ENCODE measurements at regions not wholly inside any gene's neighbourhood (a gene's known extent, or its start where the extent isn't known, plus 50 kb on each side); places are given as distances from the start of the nearest gene placed in this dataset.

GRCh38 chr5:1965925-1966324, 83.2 kb upstream of the IRX4 start:
- no peak for DNase-seq (ENCODE audit: low read depth)
- Histone ChIP-seq H3K27me3 (ENCODE audit: control insufficient read depth, insufficient read depth, low read length) (no peaks in the 10 kb centered on the region), H3K4me3 (ENCODE audit: low read depth, low read length) (no peak overlapping the region), H3K36me3 (ENCODE audit: control insufficient read depth, insufficient read depth, low read length) (no peaks in the 10 kb centered on the region)
- ChIA-PET CTCF (no interaction called here), POLR2A (no interaction called here)
- TF ChIP-seq, protein P1, sequence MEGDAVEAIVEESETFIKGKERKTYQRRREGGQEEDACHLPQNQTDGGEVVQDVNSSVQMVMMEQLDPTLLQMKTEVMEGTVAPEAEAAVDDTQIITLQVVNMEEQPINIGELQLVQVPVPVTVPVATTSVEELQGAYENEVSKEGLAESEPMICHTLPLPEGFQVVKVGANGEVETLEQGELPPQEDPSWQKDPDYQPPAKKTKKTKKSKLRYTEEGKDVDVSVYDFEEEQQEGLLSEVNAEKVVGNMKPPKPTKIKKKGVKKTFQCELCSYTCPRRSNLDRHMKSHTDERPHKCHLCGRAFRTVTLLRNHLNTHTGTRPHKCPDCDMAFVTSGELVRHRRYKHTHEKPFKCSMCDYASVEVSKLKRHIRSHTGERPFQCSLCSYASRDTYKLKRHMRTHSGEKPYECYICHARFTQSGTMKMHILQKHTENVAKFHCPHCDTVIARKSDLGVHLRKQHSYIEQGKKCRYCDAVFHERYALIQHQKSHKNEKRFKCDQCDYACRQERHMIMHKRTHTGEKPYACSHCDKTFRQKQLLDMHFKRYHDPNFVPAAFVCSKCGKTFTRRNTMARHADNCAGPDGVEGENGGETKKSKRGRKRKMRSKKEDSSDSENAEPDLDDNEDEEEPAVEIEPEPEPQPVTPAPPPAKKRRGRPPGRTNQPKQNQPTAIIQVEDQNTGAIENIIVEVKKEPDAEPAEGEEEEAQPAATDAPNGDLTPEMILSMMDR (IDR thresholded peaks at IDR 0.05; ENCODE audit: insufficient read depth, low read depth, low read length) = no peak

GRCh38 chr5:1963941-1964451, 81.3 kb upstream of the IRX4 start:
- Histone ChIP-seq H3K36me3 (ENCODE audit: control insufficient read depth, insufficient read depth, low read length) (no peaks in the 10 kb centered on the region), H3K4me3 (ENCODE audit: low read depth, low read length) (no peak overlapping the region), H3K27me3 (ENCODE audit: control insufficient read depth, insufficient read depth, low read length) (no peaks in the 10 kb centered on the region)
- POLR2A ChIA-PET = no interaction called here
- TF ChIP-seq, protein P1 (IDR thresholded peaks at IDR 0.05; ENCODE audit: insufficient read depth, low read depth, low read length) = no peak
- DNase-seq (ENCODE audit: low read depth) = no peak
- CTCF ChIA-PET = no interaction called here

GRCh38 chr5:1963358-1963757, 80.6 kb upstream of the IRX4 start:
- H3K4me3 ChIP-seq (ENCODE audit: low read depth, low read length) = no peak overlapping the region
- DNase-seq (ENCODE audit: low read depth) = no peak
- ChIA-PET CTCF (no interaction called here), POLR2A (no interaction called here)
- no peaks in the 10 kb centered on the region for H3K27me3 ChIP-seq (ENCODE audit: control insufficient read depth, insufficient read depth, low read length)
- H3K36me3 ChIP-seq (ENCODE audit: control insufficient read depth, insufficient read depth, low read length) = no peaks in the 10 kb centered on the region
- TF ChIP-seq, protein P1 (IDR thresholded peaks at IDR 0.05; ENCODE audit: insufficient read depth, low read depth, low read length) = no peak

- ChIA-PET CTCF (no interaction called here), POLR2A (no interaction called here)
- no peak overlapping the region for H3K4me3 ChIP-seq (ENCODE audit: low read depth, low read length)
- H3K27me3 ChIP-seq (ENCODE audit: control insufficient read depth, insufficient read depth, low read length) = no peaks in the 10 kb centered on the region
- TF ChIP-seq, protein P1 (IDR thresholded peaks at IDR 0.05; ENCODE audit: insufficient read depth, low read depth, low read length) = no peak
- DNase-seq (ENCODE audit: low read depth) = no peak
- H3K36me3 ChIP-seq (ENCODE audit: control insufficient read depth, insufficient read depth, low read length) = no peaks in the 10 kb centered on the region
These were observed 80.1 kb upstream of the IRX4 start for GRCh38 chr5:1962619-1963355.

DNA sequence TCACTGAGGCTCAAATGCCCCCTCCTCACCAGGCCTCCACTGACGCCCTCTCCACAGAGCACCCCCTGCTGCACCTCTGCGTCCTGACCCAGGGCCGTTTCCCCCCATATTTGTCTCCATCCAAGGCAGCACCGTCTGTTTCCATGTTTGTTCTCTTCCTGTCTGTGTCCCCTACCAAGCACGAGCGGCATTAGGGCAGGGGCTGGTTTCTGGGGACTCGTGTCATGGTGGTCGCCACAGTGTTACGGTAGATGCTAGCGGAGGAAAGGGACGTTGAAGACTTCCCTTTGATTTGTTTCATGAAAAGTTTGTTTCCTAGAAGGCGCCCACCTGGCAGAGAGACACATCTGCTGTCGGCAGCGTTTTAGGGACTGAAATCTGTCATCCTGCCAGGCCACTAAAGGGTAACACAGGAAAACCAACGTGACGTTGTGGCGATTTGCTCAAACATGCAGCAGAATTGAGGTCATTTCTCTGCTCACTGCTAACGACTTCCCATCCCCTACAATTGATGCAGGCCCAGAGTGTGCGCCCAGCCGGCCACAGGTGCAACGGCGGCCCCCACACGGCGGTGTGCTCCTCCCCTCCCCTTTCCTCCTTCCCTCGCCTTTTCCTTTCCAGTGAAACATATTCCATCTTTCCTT, 79.3 kb upstream of the IRX4 start:
- Histone ChIP-seq H3K27me3 (ENCODE audit: control insufficient read depth, insufficient read depth, low read length) (no peaks in the 10 kb centered on the region), H3K4me3 (ENCODE audit: low read depth, low read length) (no peak overlapping the region), H3K36me3 (ENCODE audit: control insufficient read depth, insufficient read depth, low read length) (no peaks in the 10 kb centered on the region)
- TF ChIP-seq, protein P1 (IDR thresholded peaks at IDR 0.05; ENCODE audit: insufficient read depth, low read depth, low read length) = no peak
- CTCF ChIA-PET = no interaction called here
- no peak for DNase-seq (ENCODE audit: low read depth)
- POLR2A ChIA-PET = no interaction called here

Measured in BJ (cell line).